ENCODE measurements at regions not wholly inside any gene's neighbourhood (a gene's known extent, or its start where the extent isn't known, plus 50 kb on each side); places are given as distances from the start of the nearest gene placed in this dataset.

DNA sequence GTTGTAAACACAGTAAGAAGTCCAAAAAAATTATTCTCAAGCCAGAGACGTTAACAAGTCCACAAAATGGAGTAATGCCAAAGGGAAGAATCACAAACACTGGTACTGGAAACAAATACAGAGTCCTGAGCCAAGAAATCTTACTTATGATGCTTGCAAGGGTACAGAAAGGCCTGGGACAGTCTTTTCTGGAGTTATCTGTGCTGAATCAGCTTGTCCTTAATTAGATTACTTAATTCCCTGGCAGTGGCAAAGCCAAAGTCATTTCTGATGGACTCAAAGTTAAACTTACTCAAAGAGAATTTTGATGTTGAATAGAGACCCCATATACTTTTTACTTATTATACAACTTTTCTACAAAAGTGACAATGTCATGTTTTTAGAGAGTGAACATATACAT is 610.5 kb upstream of the ITGA1 start (continued):
- no peak for TF ChIP-seq ATF2 (IDR thresholded peaks at IDR 0.05; ENCODE audit: low read length)
- no peak for TF ChIP-seq TBL1XR1 (IDR thresholded peaks at IDR 0.05; ENCODE audit: low read depth, low read length)

GRCh38 chr5:52181403-52181802 is 606.3 kb upstream of the ITGA1 start:
- Histone ChIP-seq H3K4me1 (ENCODE audit: control insufficient read depth, insufficient read depth, low read length) (no peaks in the 10 kb centered on the region), H4K20me1 (ENCODE audit: control insufficient read depth, insufficient read depth) (no peaks in the 10 kb centered on the region), H3K9me3 (replicated peaks; ENCODE audit: control insufficient read depth, insufficient read depth, low read length) (no peaks in the 10 kb centered on the region), H3K4me2 (ENCODE audit: control insufficient read depth, insufficient read depth) (no peak overlapping the region), H3K79me2 (ENCODE audit: control insufficient read depth, insufficient read depth, low read length) (no peaks in the 10 kb centered on the region), H2AFZ (ENCODE audit: control insufficient read depth, low read depth, low read length) (no peak overlapping the region), H3K36me3 (ENCODE audit: control insufficient read depth in 2 of 2, insufficient read depth in 2 of 2, low read length in 1 of 2) (no peaks in the 10 kb centered on the region), H3K27me3 (replicated peaks in 1 of 2; ENCODE audit: control insufficient read depth in 2 of 2, insufficient read depth in 2 of 2, low read length in 1 of 2) (no peaks in the 10 kb centered on the region), H3K4me3 (no peak overlapping the region), H3K9ac (ENCODE audit: control insufficient read depth, insufficient read depth, low read length) (no peak overlapping the region), H3K27ac (ENCODE audit: control insufficient read depth, insufficient read depth) (no peak overlapping the region)
- SMC1A ChIA-PET (ENCODE audit: uncharacterized antibody, unreplicated experiment) = no interaction called here
- FAIRE-seq (no peak), DNase-seq (ENCODE audit: low read depth, low spot score) (no peak), ATAC-seq (no peak)
- in situ Hi-C loops (cut with MboI) (no loop called here), intact Hi-C loops (cut with micrococcal nuclease; ENCODE audit: unreplicated experiment) (no loop called here)
- BruUV-seq (replicated peaks) = no TSS peak
- 0% methylated on average over 2 of the region's 2 CpGs for WGBS (ENCODE audit: insufficient coverage, insufficient replicate concordance, low lambda C conversion rate, missing lambda C conversion rate)
- CTCF ChIA-PET = no interaction called here
- RAD21 ChIA-PET (ENCODE audit: unreplicated experiment) = no interaction called here
- TF ChIP-seq SP1 (IDR thresholded peaks at IDR 0.05; ENCODE audit: low read depth, low read length) = no peak
- no peak for TF ChIP-seq NBN (IDR thresholded peaks at IDR 0.05)
- POLR2A ChIA-PET = no interaction called here

GRCh38 chr5:52190737-52191136 is 597.0 kb upstream of the ITGA1 start:
- Histone ChIP-seq H3K27ac (ENCODE audit: control insufficient read depth, insufficient read depth) (no peak overlapping the region), H3K4me3 (no peak overlapping the region), H3K36me3 (ENCODE audit: control insufficient read depth in 2 of 2, insufficient read depth in 2 of 2, low read length in 1 of 2) (no peaks in the 10 kb centered on the region), H3K79me2 (ENCODE audit: control insufficient read depth, insufficient read depth, low read length) (no peaks in the 10 kb centered on the region), H4K20me1 (ENCODE audit: control insufficient read depth, insufficient read depth) (no peaks in the 10 kb centered on the region), H3K9ac (ENCODE audit: control insufficient read depth, insufficient read depth, low read length) (no peak overlapping the region), H3K4me2 (ENCODE audit: control insufficient read depth, insufficient read depth) (no peak overlapping the region), H2AFZ (ENCODE audit: control insufficient read depth, low read depth, low read length) (no peak overlapping the region), H3K9me3 (replicated peaks; ENCODE audit: control insufficient read depth, insufficient read depth, low read length) (no peaks in the 10 kb centered on the region), H3K27me3 (replicated peaks in 1 of 2; ENCODE audit: control insufficient read depth in 2 of 2, insufficient read depth in 2 of 2, low read length in 1 of 2) (no peaks in the 10 kb centered on the region), H3K4me1 (ENCODE audit: control insufficient read depth, insufficient read depth, low read length) (no peaks in the 10 kb centered on the region)
- ChIA-PET RAD21 (ENCODE audit: unreplicated experiment) (no interaction called here), SMC1A (ENCODE audit: uncharacterized antibody, unreplicated experiment) (interaction anchor here (1.1 kb wide), 1 partner anchor 811 kb away, joined by 3 read pairs; no protein-coding TSS in a partner anchor), POLR2A (no interaction called here), CTCF (no interaction called here)
- no peak for DNase-seq (ENCODE audit: low read depth, low spot score)
- intact Hi-C loops (cut with micrococcal nuclease; ENCODE audit: unreplicated experiment) = no loop called here
- BruUV-seq (replicated peaks) = no TSS peak
- in situ Hi-C loops (cut with MboI) = no loop called here
- no peak for FAIRE-seq
- no peak for ATAC-seq
- TF ChIP-seq REST (IDR thresholded peaks at IDR 0.05; ENCODE audit: low read depth, low read length) = no peak
- TF ChIP-seq ZBTB33 (IDR thresholded peaks at IDR 0.05) = no peak
- TF ChIP-seq YBX1 (IDR thresholded peaks at IDR 0.05) = no peak
- TF ChIP-seq CEBPB (IDR thresholded peaks at IDR 0.05; ENCODE audit: borderline replicate concordance in 1 of 2, low read depth in 2 of 2, low read length in 2 of 2) = no peak

Data from GM12878 (cell line).